ENCODE measurements at regions not wholly inside any gene's neighbourhood (a gene's known extent, or its start where the extent isn't known, plus 50 kb on each side); places are given as distances from the start of the nearest gene placed in this dataset.

- DNase-seq, result no peak
Observed at GRCh38 chr19:27705896-27706295, 1507.1 kb downstream of the UQCRFS1 start.

- DNase-seq, result no peak
Observed at GRCh38 chr19:27694361-27695055, 1518.4 kb downstream of the UQCRFS1 start.

DNA sequence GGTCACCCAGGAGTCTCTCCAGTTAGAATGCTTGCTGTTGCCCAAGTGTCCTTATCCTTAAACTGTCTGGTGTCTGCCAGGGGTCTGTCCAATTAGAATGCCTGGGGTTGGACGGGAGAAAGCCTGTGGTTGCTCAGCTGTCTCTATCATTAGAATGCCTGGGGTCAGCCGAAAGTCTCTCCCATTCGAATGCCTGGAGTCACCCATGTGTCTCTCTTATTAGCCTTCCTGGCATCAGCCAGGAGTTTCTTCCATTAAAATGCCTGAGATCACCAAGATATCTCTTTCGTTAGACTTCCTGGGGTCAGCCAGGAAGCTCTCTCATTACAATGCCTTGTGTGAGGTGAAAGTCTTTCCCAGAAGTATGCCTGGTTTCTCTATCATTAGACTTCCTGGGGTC lies 1521.0 kb downstream of the UQCRFS1 start:
- no peak for DNase-seq

- no peak for DNase-seq
Observed at GRCh38 chr19:27689734-27690241, 1523.2 kb downstream of the UQCRFS1 start.

- DNase-seq, result no peak
Observed at GRCh38 chr19:27684293-27684692, 1528.7 kb downstream of the UQCRFS1 start.

GRCh38 chr19:27681972-27682371 lies 1531.0 kb downstream of the UQCRFS1 start:
- DNase-seq, result no peak

GRCh38 chr19:27679905-27680304 lies 1533.0 kb downstream of the UQCRFS1 start:
- DNase-seq, result no peak

- no peak for DNase-seq
Observed at GRCh38 chr19:27679399-27679798, 1533.6 kb downstream of the UQCRFS1 start.

DNA sequence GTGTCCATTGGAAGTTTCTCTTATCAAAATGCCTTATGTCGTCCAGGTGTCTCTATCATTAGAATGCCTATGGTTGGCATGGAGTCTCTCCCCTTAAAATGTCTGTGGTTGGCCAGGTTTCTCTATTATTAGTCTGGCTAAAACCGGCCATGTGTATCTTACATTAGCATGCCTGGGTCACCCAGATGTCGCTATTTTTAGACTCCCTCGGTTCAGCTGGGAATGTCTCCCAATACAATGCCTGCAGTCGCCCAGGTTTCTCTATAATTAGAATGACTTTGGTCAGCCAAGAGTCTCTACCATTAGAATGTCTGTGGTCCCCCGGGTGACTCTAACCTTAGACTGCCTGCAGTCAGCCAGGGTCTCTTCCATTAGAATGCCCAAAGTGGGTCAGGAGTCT lies 1536.1 kb downstream of the UQCRFS1 start:
- DNase-seq, result no peak

GRCh38 chr19:27676334-27676733 lies 1536.6 kb downstream of the UQCRFS1 start:
- DNase-seq, result no peak

DNA sequence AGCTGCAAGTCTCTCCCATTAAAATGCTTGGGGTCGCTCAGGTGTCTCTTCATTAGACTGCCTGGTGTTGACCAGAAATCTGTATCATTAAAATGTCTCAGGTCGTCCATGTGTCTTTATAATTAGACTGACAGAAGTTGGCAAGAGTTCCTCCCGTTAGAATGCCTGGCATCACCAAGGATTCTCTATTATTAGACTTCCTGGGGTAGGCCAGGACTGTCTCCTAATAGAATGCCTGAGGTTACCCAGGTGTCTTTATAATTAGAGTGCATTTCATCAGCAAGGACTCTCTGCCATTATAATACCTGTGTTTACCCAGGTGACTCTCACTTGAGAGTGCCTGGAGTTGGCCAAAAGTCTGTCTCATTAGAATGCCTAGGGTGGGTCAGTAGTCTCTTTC lies 1537.2 kb downstream of the UQCRFS1 start:
- no peak for DNase-seq

DNA sequence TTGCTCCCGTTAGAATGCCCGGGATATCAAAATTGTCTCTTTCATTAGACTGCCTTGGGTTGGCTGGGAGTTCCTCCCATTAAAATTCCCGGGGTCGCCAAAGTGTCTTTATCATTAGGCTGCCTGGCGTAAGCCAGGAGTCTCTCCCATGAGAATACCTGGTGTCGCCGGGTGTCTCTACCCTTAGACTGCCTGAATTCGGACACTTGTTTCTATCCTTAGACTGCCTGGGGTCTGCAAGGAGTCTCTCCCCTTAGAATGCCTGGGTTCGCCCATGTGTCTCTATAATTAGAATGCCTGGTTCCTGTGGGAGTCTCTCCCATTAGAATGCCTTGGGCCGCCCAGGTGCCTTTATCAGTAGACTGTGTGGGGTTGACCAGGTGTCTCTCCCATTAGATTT lies 1538.2 kb downstream of the UQCRFS1 start:
- DNase-seq, result no peak

DNA sequence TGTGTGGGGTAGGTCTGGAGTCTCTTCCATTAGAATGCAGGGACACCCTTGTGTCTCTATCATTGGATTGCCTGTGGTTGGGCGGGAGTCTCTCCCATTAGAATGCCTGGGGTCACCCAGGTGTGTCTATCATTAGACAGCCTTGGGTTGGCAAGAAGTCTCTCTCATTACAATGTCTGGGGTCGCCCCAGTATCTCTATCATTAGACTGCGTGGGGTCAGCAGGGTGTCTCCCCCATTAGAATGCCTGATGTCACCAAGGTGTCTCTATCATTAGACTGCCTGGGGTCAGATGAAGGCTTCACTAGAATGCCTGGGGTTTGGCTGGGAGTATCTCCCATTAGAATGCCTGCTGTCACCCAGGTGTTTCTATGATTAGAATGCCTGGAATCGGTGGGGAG lies 1539.0 kb downstream of the UQCRFS1 start:
- no peak for DNase-seq

DNA sequence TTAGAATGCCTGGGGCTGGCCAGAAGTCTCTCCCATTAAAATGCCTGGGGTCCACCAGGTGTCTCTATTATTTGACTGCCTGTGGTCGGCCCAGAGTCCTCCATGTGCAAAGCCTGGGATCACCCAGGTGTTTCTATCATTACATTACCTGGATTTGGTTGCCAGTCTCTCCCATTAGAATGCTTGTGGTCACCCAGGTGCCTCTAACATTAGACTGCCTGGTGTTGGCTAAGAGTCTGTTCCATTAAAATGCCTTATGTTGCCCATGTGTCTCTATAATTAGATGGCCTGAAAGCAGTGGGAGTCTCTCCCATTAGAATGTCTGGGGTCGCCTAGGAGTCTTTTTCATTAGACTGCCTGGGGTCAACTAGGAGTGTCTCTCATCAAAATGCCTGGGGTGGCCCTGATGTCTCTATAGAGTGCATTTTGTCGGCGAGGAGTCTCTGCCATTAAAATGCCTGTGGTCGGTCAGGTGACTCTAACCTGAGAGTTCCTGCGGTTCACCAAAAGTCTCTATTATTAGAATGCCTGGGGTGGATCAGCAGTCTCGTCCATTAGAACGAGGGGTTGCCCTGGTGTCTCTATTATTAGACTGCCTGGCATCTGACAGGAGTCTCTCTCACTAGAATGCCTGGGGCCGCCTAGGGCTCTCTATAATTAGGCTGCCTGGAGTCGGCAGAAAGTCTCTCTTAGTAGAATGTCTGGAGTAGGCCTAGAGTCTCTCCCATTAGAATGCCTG lies 1540.5 kb downstream of the UQCRFS1 start:
- DNase-seq, result no peak

GRCh38 chr19:27671876-27672275 lies 1541.1 kb downstream of the UQCRFS1 start:
- DNase-seq, result no peak

DNA sequence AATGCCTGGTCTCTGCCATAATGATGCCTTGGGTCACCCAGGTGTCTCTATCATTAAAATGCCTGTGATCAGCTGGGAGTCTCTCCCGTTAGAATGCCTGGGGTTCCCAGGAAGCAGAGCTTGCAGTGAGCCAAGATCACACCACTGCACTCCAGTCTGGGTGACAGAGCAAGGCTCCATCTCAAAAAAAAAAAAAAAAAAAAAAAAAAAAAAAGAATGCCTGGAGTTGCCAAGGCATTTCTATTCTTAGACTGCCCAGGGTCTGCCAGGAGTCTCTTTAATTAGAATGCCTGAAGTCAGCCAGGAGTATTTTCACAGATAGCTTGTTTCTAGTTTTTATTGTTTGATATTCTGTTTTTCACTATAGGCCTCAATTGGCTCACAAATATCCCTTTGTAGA lies 1552.5 kb downstream of the UQCRFS1 start:
- no peak for DNase-seq

DNA sequence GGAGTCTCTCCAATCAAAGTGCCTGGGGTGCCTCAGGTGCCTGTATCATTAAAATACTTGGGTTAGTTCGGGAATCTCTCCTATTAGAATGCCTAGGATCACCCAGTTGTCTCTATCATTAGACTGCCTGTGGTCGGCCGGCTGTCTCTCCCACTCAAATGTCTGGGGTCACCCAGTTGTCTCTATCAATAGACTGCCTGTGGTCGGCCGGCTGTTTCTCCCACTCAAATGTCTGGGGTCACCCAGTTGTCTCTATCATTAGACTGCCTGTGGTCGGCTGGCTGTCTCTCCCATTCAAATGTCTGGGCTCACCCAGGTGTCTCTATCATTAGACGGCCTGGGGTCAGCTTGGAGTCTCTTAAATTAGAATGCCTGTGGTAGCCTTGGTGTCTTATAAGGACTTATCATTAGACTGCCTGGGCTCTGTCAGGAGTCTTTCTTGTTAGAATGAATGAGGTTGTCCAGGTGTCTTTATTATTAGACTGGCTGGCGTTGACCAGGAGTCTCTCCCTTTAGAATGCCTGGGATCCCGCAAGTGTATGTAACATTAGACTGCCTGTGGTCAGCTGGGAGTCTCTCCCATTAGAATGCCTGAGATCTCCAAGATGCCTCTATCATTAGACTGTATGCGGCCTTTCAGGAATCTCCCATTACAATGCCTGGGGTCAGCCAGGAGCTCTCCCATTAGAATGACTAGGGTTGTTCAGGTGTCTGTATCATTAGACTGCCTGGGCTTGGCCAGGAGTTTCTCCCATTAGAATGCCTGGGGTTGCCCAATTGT lies 1555.5 kb downstream of the UQCRFS1 start:
- DNase-seq, result no peak

- no peak for DNase-seq
Observed at GRCh38 chr19:27654266-27654990, 1558.5 kb downstream of the UQCRFS1 start.

DNA sequence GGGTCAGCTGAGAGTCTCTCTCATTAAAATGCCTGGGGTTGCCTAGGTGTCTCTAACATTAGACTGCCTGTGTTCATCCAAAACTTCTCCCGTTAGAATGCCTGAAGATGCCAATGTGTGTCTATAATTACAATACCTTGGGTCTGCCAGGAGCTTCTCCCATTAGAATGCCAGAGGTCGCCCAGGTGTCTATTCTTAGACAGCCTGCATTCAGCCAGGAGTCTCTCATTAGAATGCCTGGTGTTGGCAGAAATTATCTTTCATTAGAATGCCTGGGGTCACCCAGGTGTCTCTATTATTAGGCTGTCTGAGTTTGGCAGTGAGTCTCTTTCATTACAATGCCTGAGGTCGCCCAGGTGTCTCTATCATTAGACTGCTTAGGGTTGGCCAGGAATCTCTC lies 1560.2 kb downstream of the UQCRFS1 start:
- no peak for DNase-seq

DNA sequence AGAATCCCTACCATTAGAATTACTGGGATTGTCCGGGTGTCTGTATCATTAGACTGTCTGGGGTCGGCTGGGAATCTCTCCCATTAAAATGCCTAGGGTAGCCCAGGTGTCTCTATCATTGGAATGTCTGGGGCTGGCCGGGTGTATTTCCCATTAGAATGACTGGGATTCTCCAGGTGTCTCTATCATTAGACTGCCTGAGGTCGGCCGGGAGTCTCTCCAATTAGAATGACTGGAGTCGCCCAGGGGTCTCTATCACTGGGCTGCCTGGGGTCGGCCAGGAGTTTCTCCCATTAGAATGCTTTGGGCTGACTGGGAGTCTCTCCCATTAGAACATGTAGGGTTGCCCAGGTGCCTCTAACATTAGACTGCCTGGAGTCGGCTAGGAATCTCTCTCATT lies 1560.7 kb downstream of the UQCRFS1 start:
- DNase-seq, result no peak

- no peak for DNase-seq
Observed at GRCh38 chr19:27647423-27647822, 1565.5 kb downstream of the UQCRFS1 start.

DNA sequence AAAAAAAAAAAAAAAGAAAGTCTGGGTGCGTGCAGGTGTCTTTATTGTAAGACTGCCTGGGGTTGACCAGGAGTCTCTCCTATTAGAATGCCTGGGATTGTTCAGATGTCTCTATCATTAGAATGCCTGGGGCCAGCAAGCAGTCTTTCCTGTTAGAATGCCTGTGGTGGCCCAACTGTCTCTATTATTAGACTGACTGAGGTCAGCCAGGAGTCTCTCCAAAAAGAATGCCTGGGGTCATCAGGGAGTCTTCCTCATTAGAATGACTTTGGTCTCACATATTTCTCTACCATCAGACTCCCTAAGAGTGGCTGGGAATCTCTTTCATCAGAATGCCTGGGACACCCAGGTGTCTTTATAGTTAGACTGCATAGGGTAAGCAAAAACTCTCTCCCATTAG lies 1577.5 kb downstream of the UQCRFS1 start:
- DNase-seq, result no peak

DNA sequence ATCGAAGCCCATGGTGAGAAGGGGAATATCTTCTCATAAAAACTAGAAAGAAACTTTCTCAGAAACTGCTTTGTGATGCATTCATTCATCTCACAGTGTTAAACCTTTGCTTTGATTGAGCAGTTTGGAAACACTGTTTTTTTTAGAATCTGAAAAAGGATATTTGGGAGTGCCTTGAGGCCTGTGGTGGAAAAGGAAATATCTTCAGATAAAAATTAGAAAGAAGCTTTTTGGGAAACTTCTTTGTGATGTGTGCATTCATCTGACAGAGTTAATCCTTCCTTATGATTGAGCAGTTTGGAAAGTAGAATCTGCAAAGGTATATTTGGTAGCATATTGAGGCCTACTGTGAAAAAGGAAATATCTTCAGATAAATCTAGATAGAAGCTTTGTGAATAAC lies 1594.9 kb downstream of the UQCRFS1 start:
- no peak for DNase-seq

Measured in hematopoietic multipotent progenitor cell treated with erythropoietin and hydrocortisone succinate and interleukin-3 and kit ligand, for 6 days (in vitro differentiated cells).